ENCODE measurements at regions not wholly inside any gene's neighbourhood (a gene's known extent, or its start where the extent isn't known, plus 50 kb on each side); places are given as distances from the start of the nearest gene placed in this dataset.

DNA sequence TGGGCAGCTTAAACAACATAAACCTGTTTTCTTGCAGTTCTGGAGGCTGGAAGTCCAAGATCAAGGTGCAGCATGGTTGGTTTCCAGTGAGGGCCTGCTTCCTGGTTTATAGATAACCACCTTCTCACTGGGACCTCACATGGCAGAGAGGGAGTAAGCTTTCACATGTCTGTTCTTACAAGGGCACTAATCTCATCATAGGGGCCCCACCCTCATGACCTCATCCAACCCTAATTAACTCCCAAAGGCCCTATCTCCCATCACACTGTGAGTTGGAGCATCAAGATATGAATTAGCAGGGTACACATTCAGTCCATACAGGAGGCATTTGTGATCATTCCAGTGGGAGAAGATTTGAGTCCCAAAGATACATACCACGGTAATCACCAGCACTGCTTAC lies 50.5 kb upstream of the GRIN2A start:
- TF ChIP-seq, protein P1, sequence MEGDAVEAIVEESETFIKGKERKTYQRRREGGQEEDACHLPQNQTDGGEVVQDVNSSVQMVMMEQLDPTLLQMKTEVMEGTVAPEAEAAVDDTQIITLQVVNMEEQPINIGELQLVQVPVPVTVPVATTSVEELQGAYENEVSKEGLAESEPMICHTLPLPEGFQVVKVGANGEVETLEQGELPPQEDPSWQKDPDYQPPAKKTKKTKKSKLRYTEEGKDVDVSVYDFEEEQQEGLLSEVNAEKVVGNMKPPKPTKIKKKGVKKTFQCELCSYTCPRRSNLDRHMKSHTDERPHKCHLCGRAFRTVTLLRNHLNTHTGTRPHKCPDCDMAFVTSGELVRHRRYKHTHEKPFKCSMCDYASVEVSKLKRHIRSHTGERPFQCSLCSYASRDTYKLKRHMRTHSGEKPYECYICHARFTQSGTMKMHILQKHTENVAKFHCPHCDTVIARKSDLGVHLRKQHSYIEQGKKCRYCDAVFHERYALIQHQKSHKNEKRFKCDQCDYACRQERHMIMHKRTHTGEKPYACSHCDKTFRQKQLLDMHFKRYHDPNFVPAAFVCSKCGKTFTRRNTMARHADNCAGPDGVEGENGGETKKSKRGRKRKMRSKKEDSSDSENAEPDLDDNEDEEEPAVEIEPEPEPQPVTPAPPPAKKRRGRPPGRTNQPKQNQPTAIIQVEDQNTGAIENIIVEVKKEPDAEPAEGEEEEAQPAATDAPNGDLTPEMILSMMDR (conservative IDR thresholded peaks at IDR 0.05; ENCODE audit: low read depth, low read length) = no peak
- no peak for DNase-seq (ENCODE audit: low read depth)
- no peak overlapping the region for H3K4me3 ChIP-seq (ENCODE audit: low read depth, low read length)

DNA sequence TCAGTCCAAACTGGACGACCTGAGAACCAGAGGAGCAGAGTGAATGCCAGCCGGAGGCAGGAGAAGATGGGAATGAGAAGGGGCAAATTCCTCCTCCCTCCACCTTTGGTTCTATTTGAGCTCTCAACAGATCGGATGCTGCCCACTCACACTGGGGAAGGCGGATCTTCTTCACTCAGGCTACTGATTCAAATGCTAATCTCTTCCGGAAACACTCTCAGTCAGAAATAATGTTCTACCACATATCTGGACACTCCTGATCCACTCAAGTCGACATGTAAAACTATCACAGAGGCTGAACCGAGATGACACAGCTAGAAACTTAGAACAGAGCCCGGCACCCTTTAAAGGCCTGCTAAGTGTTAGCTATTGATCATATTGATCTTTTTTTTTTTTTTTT lies 57.4 kb upstream of the GRIN2A start:
- TF ChIP-seq, protein P1 (conservative IDR thresholded peaks at IDR 0.05; ENCODE audit: low read depth, low read length) = no peak
- H3K4me3 ChIP-seq (ENCODE audit: low read depth, low read length) = no peak overlapping the region
- no peak for DNase-seq (ENCODE audit: low read depth)

DNA sequence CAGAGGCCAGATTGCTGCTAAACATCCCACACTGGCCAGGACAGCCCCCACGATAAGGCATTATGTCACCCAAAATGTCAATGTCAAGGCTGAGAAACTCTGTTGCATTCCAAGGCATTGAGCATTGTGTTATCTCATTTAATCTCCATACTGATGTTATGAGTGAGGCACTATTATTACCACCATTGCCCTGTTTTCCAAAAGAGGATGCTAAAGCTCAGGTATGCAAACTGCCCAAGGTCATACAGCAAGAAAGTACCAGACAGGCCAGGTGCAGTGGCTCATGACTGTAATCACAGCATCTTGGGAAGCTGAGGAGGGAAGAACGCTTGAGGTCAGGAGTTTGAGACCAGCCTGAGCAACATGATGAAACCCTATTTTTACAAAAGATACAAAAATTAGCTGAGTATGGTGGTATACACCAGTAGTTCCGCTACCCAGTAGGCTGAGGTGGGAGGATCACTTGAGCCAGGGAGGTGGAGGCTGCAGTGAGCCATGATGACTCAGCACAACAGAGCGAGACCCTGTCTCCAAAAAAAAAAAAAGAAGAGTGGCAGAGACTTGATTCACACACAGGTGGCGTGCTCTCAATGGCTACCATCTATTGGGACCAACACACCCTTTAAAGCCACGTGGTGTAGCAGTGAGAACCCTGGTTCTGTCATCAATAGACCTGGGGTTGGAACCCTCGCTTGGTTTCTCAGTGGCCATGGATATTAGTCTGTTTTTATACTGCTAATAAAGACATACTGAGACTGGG lies 58.8 kb upstream of the GRIN2A start:
- no peak for DNase-seq (ENCODE audit: low read depth)
- TF ChIP-seq, protein P1 (conservative IDR thresholded peaks at IDR 0.05; ENCODE audit: low read depth, low read length) = no peak

DNA sequence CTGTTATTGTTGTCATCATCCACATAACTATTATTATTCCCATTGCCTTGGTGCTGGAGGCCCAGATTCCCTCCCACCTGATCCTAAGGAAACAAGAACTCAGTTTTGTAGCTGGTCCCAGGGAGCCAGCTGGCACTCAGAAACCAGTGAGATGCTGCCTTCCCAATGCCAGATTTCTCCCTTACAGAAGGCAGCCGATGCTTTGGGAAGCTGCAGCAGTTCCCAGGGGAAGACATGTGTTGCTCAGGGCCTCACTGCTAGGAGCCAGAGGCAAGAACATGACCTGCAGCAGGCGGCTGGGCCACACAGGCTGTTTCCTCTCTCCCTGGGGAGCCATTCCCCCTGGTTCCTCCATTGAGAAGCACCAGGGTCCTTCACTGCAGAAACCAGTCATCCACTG lies 59.9 kb upstream of the GRIN2A start:
- DNase-seq (ENCODE audit: low read depth) = no peak
- H3K4me3 ChIP-seq (ENCODE audit: low read depth, low read length) = no peak overlapping the region
- TF ChIP-seq, protein P1 (conservative IDR thresholded peaks at IDR 0.05; ENCODE audit: low read depth, low read length) = no peak

More for the DNA sequence above, 58.8 kb upstream of the GRIN2A start:
- no peak overlapping the region for H3K4me3 ChIP-seq (ENCODE audit: low read depth, low read length)

DNA sequence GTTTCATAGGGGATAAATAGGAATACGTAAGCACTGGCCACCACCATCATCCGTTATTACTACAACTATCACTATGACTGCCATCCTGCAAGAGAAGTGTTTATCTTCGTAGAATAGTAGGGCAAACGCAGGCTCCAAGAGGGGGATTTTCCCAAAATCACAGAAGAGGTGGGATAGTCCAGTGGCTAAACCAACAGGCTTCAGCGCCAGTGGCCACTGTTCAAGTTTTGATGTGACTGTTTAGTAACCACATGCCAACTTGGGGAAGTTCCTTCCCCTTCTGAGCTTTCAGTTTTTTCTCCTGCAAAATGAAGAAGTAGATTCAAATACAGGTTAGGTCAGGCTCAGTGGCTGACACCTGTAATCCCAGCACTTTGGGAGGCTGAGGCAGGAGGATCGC lies 60.7 kb upstream of the GRIN2A start:
- H3K4me3 ChIP-seq (ENCODE audit: low read depth, low read length) = no peak overlapping the region
- DNase-seq (ENCODE audit: low read depth) = no peak
- TF ChIP-seq, protein P1 (conservative IDR thresholded peaks at IDR 0.05; ENCODE audit: low read depth, low read length) = no peak

DNA sequence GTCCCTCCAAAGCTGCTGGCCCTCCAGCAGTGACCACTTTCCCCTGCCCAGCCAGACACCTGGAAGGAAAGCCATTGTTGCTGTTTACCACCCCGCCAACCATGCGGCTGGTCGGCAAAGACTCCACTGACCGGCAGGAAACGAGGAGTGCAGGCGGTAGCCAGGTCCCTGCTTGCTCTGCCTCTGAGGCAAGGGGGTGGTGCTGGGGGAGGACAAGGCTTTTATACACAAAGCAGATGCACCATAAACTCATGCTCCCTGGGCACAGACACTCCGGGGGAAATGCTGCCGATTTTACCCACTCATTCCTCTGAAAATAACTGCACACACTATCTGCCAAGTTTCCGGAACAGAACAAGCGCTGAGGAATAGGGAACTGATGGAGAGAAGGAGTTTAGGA lies 62.8 kb upstream of the GRIN2A start:
- no peak overlapping the region for H3K4me3 ChIP-seq (ENCODE audit: low read depth, low read length)
- DNase-seq (ENCODE audit: low read depth) = no peak
- TF ChIP-seq, protein P1 (conservative IDR thresholded peaks at IDR 0.05; ENCODE audit: low read depth, low read length) = no peak

Data from choroid plexus epithelial cell (primary cell).